CD4-positive, alpha-beta T cell treated with Interleukin-1 beta for 1 hour (primary cell): ENCODE measurements at regions not wholly inside any gene's neighbourhood (a gene's known extent, or its start where the extent isn't known, plus 50 kb on each side); places are given as distances from the start of the nearest gene placed in this dataset.
"Not testable (repeated sequence)": the region's sequence is repeated elsewhere in the genome, so short reads cannot be mapped to it uniquely, and the experiment has no call there.

Source experiments
- DNase-seq, 2 donors: peaks; one replicate each; pipeline ENCODE4 v3.0.0-alpha.2; 2020 to 2022

DNA sequence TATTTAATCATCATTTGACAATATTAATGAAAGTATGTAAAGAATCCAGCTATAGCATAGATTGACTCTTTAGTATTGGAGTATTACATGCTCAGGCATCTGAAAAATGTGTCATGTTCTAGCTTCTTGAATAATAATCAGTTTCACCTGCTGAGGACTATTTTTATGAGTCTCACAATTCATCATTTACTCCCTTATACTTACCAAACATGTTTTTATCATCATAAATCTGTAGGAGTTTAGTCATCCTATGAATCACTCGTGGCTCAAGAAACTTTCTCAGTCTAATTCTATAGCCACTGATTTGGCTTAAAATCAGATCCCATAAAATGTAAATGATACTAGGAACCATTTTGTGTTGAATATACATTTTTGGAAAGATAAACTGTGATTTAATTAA lies 1616.1 kb downstream of the C4orf33 start:
- no peak for DNase-seq

- no peak for DNase-seq
Observed at GRCh38 chr4:130714006-130714405, 1618.1 kb downstream of the C4orf33 start.

- no peak for DNase-seq
Observed at GRCh38 chr4:130722361-130722760, 1626.4 kb downstream of the C4orf33 start.

DNA sequence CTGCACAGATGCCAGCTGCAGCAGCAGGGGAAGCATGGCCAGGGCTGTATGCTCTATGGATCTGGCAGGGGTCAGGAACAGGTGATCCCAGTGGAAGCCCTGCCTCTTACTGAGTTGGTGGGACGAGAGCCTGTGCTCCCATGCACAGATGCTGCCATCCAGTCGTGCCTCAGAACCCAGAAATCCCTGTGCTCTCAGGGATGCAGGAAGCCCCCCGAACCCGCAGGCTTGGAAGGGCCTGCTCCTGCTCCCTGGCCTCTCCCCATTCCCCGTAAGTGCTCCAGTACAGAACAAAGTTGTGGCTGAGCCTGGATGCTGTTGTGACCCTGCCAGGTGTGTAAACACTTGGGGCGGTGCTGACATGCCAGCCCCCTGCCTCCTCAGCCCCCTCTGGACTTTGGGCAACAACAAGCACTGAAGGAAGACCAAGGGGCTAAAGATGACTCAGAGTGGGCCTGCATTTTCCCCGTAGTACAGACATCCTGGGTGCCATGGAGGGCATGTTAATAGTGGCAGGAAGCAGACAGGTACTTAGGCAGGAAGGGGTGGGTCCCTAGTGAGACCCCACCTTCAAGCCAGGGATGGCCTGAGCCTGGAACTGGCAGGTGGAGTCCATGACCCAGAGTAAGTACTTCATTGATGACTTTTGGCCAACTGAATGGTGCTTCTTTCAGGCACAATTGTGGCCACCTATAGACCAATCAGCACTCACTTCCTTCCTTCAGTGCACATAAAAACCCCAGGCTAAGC lies 1640.7 kb downstream of the C4orf33 start:
- no peak for DNase-seq

GRCh38 chr4:130738233-130738632 lies 1642.3 kb downstream of the C4orf33 start:
- no peak for DNase-seq

DNA sequence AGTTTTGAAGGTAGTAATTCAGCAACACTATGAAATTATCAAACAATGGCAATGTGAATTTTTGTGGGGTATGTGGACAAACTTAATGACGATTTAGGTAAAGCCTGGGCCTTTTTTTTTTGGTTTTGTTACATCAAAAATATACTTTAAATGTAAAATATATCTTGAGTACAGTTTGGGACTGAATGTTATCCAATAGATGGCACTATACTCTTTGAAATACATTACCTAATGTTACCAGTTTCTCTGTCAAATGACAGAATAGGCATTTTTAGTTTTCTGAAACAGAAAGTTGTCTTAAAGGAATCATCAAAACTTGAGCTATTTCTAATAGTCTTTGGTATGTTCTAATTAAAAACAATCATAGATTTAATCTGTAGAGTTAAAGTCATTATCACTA lies 1651.9 kb downstream of the C4orf33 start:
- no peak for DNase-seq

- no peak for DNase-seq
Observed at GRCh38 chr4:130753926-130754325, 1658.0 kb downstream of the C4orf33 start.

DNA sequence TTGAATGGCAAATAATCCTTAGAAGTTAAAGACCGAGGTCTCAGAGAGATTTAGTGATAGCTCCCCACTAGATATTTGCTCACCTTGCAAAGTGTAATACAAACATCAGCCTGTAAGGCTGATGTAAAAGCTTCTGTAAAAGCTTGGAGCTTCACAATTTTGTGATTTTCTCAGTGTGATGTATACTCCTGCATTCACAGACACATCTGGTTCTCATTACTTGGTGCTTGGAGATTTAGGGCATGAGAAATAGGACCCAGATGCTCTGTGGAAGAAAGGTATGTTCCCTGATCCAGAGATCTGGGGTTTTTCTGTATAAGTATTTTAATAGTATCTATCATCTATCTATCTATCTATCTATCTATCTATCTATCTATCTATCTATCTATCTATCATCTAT lies 1664.3 kb downstream of the C4orf33 start:
- no peak for DNase-seq

DNA sequence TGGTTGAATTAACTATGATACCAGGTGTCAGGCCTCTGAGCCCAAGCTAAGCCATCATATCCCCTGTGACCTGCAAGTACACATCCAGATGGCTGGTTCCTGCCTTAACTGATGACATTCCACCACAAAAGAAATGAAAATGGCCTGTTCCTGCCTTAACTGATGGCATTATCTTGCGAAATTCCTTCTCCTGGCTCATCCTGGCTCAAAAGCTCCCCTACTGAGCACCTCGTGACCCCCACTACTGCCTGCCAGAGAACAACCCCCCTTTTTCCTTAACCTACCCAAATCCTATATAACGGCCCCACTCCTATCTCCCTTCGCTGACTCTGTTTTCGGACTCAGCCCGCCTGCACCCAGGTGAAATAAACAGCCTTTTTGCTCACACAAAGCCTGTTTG lies 1671.4 kb downstream of the C4orf33 start:
- DNase-seq: not testable (repeated sequence)

DNA sequence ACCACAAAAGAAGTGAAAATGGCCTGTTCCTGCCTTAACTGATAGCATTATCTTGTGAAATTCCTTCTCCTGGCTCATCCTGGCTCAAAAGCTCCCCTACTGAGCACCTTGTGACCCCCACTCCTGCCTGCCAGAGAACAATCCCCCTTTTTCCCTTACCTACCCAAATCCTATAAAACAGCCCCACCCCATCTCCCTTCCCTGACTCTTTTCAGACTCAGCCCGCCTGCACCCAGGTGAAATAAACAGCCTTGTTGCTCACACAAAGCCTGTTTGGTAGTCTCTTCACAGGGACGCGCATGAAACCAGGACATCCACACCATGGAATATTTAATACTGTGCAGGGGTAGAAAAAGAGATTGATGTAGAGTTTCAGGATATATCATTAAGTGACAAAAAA lies 1677.0 kb downstream of the C4orf33 start:
- not testable (repeated sequence) for DNase-seq

DNA sequence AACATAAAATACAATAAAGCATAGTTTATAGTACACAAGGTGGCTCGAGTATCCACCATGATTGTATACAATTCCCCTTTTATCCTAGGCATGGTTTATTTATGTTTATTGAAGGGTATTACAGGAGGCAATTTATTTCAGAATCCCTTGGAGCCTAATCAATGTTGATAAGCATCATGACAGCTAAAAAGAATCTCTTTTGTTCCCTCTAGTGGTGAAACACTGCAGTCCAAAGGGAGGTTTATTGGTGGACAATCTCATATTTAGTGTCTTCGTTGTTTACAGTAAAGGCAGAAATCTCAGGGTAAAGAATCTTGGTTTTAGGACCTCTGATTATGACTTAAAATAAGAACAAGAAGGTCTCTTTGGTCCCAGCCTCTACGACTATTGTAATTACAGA lies 1712.5 kb downstream of the C4orf33 start:
- no peak for DNase-seq

GRCh38 chr4:130812117-130812765 lies 1716.3 kb downstream of the C4orf33 start:
- DNase-seq: no peak

- DNase-seq: no peak
Observed at GRCh38 chr4:130814896-130815295, 1718.9 kb downstream of the C4orf33 start.

GRCh38 chr4:130820448-130820847 lies 1724.5 kb downstream of the C4orf33 start:
- DNase-seq: no peak

GRCh38 chr4:130825284-130825683 lies 1729.3 kb downstream of the C4orf33 start:
- no peak for DNase-seq

DNA sequence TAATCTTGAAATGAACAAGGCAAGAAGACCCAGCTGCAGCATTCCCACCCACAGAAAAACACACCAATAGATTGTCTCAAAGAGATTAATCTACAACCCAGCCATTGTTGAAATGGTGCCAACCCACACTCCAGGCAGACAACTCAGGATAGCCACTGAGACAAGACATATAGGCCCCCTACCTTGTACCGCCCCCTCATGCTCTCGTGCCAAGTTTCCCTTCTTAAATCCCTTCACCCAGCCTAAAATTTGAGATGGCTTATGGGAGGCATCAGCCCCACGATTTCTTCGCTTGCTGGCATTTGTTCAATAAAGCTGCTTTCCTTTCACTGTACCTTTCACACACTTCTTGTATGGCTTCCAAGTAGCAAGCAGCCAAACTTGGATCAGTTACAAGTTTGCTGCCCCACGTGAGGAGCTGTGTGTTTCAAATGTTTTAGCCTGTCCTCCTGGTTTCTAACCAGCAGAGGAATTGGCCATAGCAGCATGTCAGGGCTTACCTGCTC lies 1754.1 kb downstream of the C4orf33 start:
- no peak for DNase-seq

GRCh38 chr4:130851107-130851506 lies 1755.2 kb downstream of the C4orf33 start:
- no peak for DNase-seq

DNA sequence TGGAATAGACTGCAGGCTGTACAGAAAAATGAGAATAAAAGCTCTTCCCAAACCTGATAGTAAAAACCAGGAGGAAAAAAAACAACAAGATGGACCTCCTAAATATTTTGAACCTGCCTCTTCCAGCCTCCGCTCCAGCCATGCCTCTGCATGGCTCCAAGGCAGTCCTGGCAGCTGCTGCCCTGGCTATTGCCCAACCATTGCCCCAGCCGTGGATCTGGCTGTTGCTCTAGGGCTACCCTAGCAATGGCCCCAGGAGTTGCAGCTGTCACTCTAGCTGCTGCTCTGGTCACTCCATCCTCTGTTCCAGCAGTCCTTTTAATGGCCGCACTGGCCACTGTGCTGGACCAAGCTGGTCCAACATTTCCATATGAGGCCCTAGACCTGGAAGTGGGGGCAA lies 1756.0 kb downstream of the C4orf33 start:
- DNase-seq: no peak

- DNase-seq: no peak
Observed at GRCh38 chr4:130855533-130855932, 1759.6 kb downstream of the C4orf33 start.

GRCh38 chr4:130859991-130860390 lies 1764.0 kb downstream of the C4orf33 start:
- DNase-seq: no peak

- DNase-seq: no peak
Observed at GRCh38 chr4:130896920-130897319, 1801.0 kb downstream of the C4orf33 start.

GRCh38 chr4:130901321-130901720 lies 1805.4 kb downstream of the C4orf33 start:
- DNase-seq: no peak

- no peak for DNase-seq
Observed at GRCh38 chr4:130922955-130923354, 1827.0 kb downstream of the C4orf33 start.

DNA sequence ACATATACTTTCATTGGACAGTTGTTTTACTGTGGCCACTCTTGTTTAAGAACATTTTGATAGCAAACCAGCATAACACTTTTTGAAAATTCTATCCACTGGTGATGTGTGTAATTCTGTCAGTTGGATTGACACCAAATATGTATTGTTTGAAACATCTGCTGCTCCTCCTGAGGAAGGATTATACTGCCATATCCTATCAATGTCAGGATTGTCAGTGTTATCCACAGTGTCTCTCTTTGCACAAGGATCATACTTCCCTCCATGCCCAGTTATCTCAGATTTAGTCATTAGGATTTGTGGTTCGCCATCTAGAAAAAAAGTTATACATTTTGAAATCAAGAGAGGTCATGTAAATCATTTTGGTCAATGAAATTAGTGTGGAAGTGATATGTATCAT lies 1859.6 kb downstream of the C4orf33 start:
- no peak for DNase-seq

DNA sequence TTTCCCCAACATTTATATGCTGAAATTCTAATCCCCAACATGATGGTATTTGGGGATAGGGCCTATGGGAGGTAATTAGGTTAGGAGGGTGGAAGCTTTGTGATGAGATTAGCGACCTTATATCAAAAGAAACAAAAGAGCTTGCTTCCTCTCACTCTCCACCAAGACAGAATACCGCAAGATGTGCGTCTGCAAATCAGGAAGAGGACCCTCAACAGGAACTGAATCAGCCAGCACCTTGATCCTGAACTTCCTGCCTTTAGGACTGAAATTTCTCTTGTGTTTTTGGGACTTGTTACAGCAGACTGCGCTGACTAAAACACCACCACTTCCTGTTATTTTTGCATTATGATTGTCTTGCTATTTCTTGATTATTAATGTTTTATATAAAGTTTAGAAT lies 1889.4 kb downstream of the C4orf33 start:
- DNase-seq: no peak
